ENCODE measurements at regions not wholly inside any gene's neighbourhood (a gene's known extent, or its start where the extent isn't known, plus 50 kb on each side); places are given as distances from the start of the nearest gene placed in this dataset.

DNA sequence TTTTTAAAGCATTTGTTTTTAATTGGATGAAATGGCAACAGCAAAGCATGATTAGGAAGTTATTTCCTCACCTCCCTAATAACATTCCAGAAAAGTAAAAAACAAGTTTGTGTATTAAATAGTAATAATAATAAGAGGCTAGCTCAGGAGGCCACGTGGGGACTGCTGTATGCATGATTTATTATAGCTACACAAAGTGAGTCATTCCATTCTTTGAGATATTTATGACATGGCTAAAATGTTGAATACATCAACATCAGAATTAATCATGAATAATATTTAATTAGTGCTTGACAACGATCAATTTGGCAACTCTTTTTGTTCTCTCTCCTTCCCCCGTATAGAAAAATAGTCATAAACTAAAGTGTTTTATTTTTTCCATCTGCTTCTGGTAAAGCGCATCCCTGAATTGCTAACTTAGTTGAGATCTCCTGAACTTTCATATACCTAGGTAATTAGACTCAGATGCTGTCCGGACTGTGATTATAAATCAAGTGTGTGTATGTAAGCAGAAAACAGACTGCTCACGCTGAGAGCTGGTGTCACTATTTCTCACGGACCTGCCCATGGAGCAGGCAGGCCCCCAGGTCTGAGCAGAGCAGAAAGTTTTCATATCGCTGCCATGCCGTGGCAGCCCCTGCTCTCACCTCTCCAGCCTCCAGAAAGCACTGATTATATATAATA lies 125.7 kb downstream of the WT1 start:
- no peak for TF ChIP-seq CTCF (IDR thresholded peaks at IDR 0.05; ENCODE audit: control insufficient read depth, insufficient read depth, low read depth, low read length, missing control alignments)
- H3K4me3 ChIP-seq (ENCODE audit: control insufficient read depth, low read depth, low read length) = no peak overlapping the region
- DNase-seq (ENCODE audit: low read depth) = no peak

- H3K4me3 ChIP-seq (ENCODE audit: control insufficient read depth, low read depth, low read length) = no peak overlapping the region
- DNase-seq (ENCODE audit: low read depth) = no peak
- TF ChIP-seq CTCF (IDR thresholded peaks at IDR 0.05; ENCODE audit: control insufficient read depth, insufficient read depth, low read depth, low read length, missing control alignments) = no peak
Measured at GRCh38 chr11:32310214-32310601, 125.1 kb downstream of the WT1 start.

GRCh38 chr11:32311346-32312065 lies 123.8 kb downstream of the WT1 start:
- no peak for TF ChIP-seq CTCF (IDR thresholded peaks at IDR 0.05; ENCODE audit: control insufficient read depth, insufficient read depth, low read depth, low read length, missing control alignments)
- H3K4me3 ChIP-seq (ENCODE audit: control insufficient read depth, low read depth, low read length) = no peak overlapping the region
- no peak for DNase-seq (ENCODE audit: low read depth)

- no peak for TF ChIP-seq CTCF (IDR thresholded peaks at IDR 0.05; ENCODE audit: control insufficient read depth, insufficient read depth, low read depth, low read length, missing control alignments)
- H3K4me3 ChIP-seq (ENCODE audit: control insufficient read depth, low read depth, low read length) = no peak overlapping the region
- DNase-seq (ENCODE audit: low read depth) = no peak
Measured at GRCh38 chr11:32312206-32312817, 123.0 kb downstream of the WT1 start.

DNA sequence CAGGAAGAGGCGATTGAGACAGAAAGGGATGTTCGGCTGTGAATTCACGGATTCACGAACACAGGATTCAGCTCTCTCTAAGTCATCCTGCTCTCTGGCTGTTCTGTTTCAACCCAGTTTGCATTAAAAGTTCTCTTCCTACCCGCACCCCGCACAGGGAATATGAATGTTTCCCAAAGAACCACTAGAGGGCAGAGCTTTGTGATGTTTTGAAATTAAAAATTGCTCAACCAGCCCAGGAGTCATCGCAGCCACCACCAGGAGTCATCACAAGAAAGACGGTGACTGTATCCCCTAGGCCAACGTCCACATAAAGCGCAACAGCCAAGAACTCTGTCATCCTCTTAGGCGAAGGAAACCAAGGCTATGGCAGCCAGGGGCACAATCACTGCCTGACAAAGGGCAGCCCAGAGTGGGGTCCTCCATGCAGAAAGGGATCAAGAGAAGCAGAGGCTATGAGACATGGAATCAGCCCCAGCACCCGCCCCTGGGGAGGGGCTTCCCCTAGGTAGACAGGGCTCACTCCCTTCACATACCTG lies 122.4 kb downstream of the WT1 start:
- TF ChIP-seq CTCF (IDR thresholded peaks at IDR 0.05; ENCODE audit: control insufficient read depth, insufficient read depth, low read depth, low read length, missing control alignments) = peak; percentile 52
- H3K4me3 ChIP-seq (ENCODE audit: control insufficient read depth, low read depth, low read length) = no peak overlapping the region
- no peak for DNase-seq (ENCODE audit: low read depth)

- no peak for DNase-seq (ENCODE audit: low read depth)
- no peak for TF ChIP-seq CTCF (IDR thresholded peaks at IDR 0.05; ENCODE audit: control insufficient read depth, insufficient read depth, low read depth, low read length, missing control alignments)
- no peak overlapping the region for H3K4me3 ChIP-seq (ENCODE audit: control insufficient read depth, low read depth, low read length)
Measured at GRCh38 chr11:32313477-32313876, 121.9 kb downstream of the WT1 start.

All from AG09309 (cell line).